ENCODE measurements at regions not wholly inside any gene's neighbourhood (a gene's known extent, or its start where the extent isn't known, plus 50 kb on each side); places are given as distances from the start of the nearest gene placed in this dataset.

GRCh38 chr7:98559958-98560357 lies 57.1 kb upstream of the NPTX2 start:
- Mint-ChIP-seq H3K4me1 (no peaks in the 10 kb centered on the region), H3K36me3 (ENCODE audit: low read depth) (no peaks in the 10 kb centered on the region), H3K4me3 (no peak overlapping the region), H3K27me3 (ENCODE audit: insufficient read depth) (peaks cover 10% of the 10 kb centered on the region), H3K9me3 (peaks cover 31% of the 10 kb centered on the region), H3K27ac (no peak overlapping the region)
- H3K27me3 ChIP-seq (ENCODE audit: control insufficient read depth, insufficient read depth, low read length, poor library complexity, severe bottlenecking), result no peaks in the 10 kb centered on the region
- H3K36me3 ChIP-seq (ENCODE audit: control insufficient read depth, insufficient read depth, low read length), result no peaks in the 10 kb centered on the region
- WGBS, 2 experiments (ENCODE audit: insufficient coverage in 1 of 2, insufficient read length in 1 of 2), result 65 to 71% methylated on average over 3 of the region's 3 CpGs
- H3K4me1 ChIP-seq (ENCODE audit: control insufficient read depth, insufficient read depth, low read length), result no peaks in the 10 kb centered on the region
- H3K9ac ChIP-seq (ENCODE audit: extremely low read depth, low read length, poor library complexity, severe bottlenecking), result no peak overlapping the region
- peaks cover 6% of the 10 kb centered on the region for H3K9me3 ChIP-seq (ENCODE audit: control insufficient read depth, low read length)
- DNase-seq, result peak; percentile 65
- no peak overlapping the region for H3K27ac ChIP-seq (ENCODE audit: low read depth, low read length)
- H3K4me3 ChIP-seq (ENCODE audit: low read length), result no peak overlapping the region
- no peak for TF ChIP-seq CTCF (conservative IDR thresholded peaks at IDR 0.05)

GRCh38 chr7:98559219-98559618 lies 57.9 kb upstream of the NPTX2 start:
- no peaks in the 10 kb centered on the region for H3K4me1 Mint-ChIP-seq
- H3K36me3 ChIP-seq (ENCODE audit: control insufficient read depth, insufficient read depth, low read length), result no peaks in the 10 kb centered on the region
- no peak overlapping the region for H3K27ac Mint-ChIP-seq
- H3K4me1 ChIP-seq (ENCODE audit: control insufficient read depth, insufficient read depth, low read length), result no peaks in the 10 kb centered on the region
- no peak overlapping the region for H3K27ac ChIP-seq (ENCODE audit: low read depth, low read length)
- H3K9ac ChIP-seq (ENCODE audit: extremely low read depth, low read length, poor library complexity, severe bottlenecking), result no peak overlapping the region
- H3K4me3 ChIP-seq (ENCODE audit: low read length), result no peak overlapping the region
- H3K36me3 Mint-ChIP-seq (ENCODE audit: low read depth), result no peaks in the 10 kb centered on the region
- peaks cover 24% of the 10 kb centered on the region for H3K9me3 Mint-ChIP-seq
- H3K27me3 Mint-ChIP-seq (ENCODE audit: insufficient read depth), result peaks cover 10% of the 10 kb centered on the region
- 94% methylated on average over 2 to 3 of the region's 3 CpGs for WGBS, 2 experiments (ENCODE audit: insufficient coverage in 1 of 2, insufficient read length in 1 of 2)
- no peak for TF ChIP-seq CTCF (conservative IDR thresholded peaks at IDR 0.05)
- no peaks in the 10 kb centered on the region for H3K27me3 ChIP-seq (ENCODE audit: control insufficient read depth, insufficient read depth, low read length, poor library complexity, severe bottlenecking)
- no peak overlapping the region for H3K4me3 Mint-ChIP-seq
- peaks cover 4% of the 10 kb centered on the region for H3K9me3 ChIP-seq (ENCODE audit: control insufficient read depth, low read length)
- DNase-seq, result no peak

DNA sequence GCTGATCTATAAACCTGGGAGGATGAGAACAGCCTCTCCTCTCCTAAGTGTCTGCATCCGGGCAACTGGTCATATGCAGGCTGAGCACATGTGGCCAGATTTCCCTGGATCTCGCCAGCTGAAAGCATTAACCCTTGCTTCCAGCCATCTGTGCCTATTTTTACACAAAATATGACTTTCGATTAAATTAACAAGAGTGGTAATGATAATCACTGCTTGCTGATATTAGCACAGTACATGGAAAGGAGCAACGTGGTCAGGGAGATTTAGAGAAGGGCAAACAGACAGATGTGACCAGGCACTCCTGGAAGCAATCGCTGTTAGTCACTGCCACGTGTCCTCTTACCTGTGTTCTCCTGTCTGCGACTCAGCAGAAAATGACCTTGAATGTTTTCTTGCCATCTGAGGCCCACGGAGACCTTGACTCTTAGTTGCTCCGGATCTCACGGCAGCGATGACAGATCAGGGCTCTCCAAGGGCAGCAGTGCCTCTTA lies 59.5 kb upstream of the NPTX2 start:
- H3K9me3 Mint-ChIP-seq, result peaks cover 27% of the 10 kb centered on the region
- H3K36me3 Mint-ChIP-seq (ENCODE audit: low read depth), result no peaks in the 10 kb centered on the region
- no peak overlapping the region for H3K27ac Mint-ChIP-seq

More for the DNA sequence above, 59.5 kb upstream of the NPTX2 start:
- H3K4me3 ChIP-seq (ENCODE audit: low read length), result no peak overlapping the region
- H3K9ac ChIP-seq (ENCODE audit: extremely low read depth, low read length, poor library complexity, severe bottlenecking), result no peak overlapping the region
- WGBS, 2 experiments (ENCODE audit: insufficient coverage in 1 of 2, insufficient read length in 1 of 2), result 86 to 88% methylated on average over 9 to 11 of the region's 11 CpGs
- H3K4me1 ChIP-seq (ENCODE audit: control insufficient read depth, insufficient read depth, low read length), result no peaks in the 10 kb centered on the region
- Mint-ChIP-seq H3K4me3 (no peak overlapping the region), H3K4me1 (no peaks in the 10 kb centered on the region), H3K27me3 (ENCODE audit: insufficient read depth) (peaks cover 9% of the 10 kb centered on the region)
- no peak for DNase-seq
- no peaks in the 10 kb centered on the region for H3K9me3 ChIP-seq (ENCODE audit: control insufficient read depth, low read length)
- no peaks in the 10 kb centered on the region for H3K36me3 ChIP-seq (ENCODE audit: control insufficient read depth, insufficient read depth, low read length)
- H3K27ac ChIP-seq (ENCODE audit: low read depth, low read length), result no peak overlapping the region
- no peak for TF ChIP-seq CTCF (conservative IDR thresholded peaks at IDR 0.05)
- no peaks in the 10 kb centered on the region for H3K27me3 ChIP-seq (ENCODE audit: control insufficient read depth, insufficient read depth, low read length, poor library complexity, severe bottlenecking)
